Activated T-cell treated with anti-CD3 and anti-CD28 coated beads, Interleukin-2, amount 50 U/mL, for 24 hours (primary cell): ENCODE measurements at regions not wholly inside any gene's neighbourhood (a gene's known extent, or its start where the extent isn't known, plus 50 kb on each side); places are given as distances from the start of the nearest gene placed in this dataset.
"Not testable (repeated sequence)": the region's sequence is repeated elsewhere in the genome, so short reads cannot be mapped to it uniquely, and the experiment has no call there.

Experiments used
- DNase-seq: peaks from one replicate; pipeline ENCODE4 v3.0.0-alpha.2; 2020
- H3K27ac Mint-ChIP-seq: 2 replicates; pipeline ENCODE4 v1.8.0; 2020; ENCODE audit warnings: mild to moderate bottlenecking, mixed read lengths
- H3K27me3 Mint-ChIP-seq: 2 replicates; pipeline ENCODE4 v1.8.0; 2020; ENCODE audit warnings: mixed read lengths
- H3K36me3 Mint-ChIP-seq: 2 replicates; pipeline ENCODE4 v1.8.0; 2020; ENCODE audit warnings: low read depth, mixed read lengths
- H3K4me1 Mint-ChIP-seq: 2 replicates; pipeline ENCODE4 v1.8.0; 2020; ENCODE audit warnings: low read depth, mixed read lengths
- H3K4me3 Mint-ChIP-seq: 2 replicates; pipeline ENCODE4 v1.8.0; 2020; ENCODE audit warnings: mild to moderate bottlenecking, moderate library complexity, mixed read lengths
- H3K9me3 Mint-ChIP-seq: 2 replicates; pipeline ENCODE4 v1.8.0; 2020; ENCODE audit warnings: mixed read lengths

DNA sequence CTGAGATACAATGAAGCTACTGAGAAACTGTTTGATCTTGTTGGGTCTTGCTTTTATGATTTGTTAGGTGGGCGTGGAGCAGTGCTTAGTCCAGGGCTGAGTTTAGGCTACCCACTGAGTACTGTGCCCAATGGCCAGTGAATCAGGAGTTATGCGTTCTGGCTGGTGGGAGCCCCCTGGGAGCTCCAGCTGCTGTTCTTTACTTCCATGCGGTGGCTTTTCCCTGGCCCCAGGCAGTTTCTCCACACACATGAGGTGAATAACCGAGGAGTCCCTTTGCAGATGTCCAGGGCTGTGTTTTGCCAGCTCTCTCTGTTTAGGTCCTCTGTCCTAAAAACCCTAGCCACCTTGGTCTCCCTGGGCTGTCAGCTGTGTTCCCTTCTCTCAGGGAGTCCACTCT is 106.5 kb downstream of the KLF13 start:
- Mint-ChIP-seq H3K27ac (peak overlapping the region; percentile 98), H3K27me3 (no peaks in the 10 kb centered on the region), H3K4me1 (peaks cover 79% of the 10 kb centered on the region), H3K36me3 (no peaks in the 10 kb centered on the region), H3K9me3 (no peaks in the 10 kb centered on the region), H3K4me3 (no peak overlapping the region)
- DNase-seq = no peak

DNA sequence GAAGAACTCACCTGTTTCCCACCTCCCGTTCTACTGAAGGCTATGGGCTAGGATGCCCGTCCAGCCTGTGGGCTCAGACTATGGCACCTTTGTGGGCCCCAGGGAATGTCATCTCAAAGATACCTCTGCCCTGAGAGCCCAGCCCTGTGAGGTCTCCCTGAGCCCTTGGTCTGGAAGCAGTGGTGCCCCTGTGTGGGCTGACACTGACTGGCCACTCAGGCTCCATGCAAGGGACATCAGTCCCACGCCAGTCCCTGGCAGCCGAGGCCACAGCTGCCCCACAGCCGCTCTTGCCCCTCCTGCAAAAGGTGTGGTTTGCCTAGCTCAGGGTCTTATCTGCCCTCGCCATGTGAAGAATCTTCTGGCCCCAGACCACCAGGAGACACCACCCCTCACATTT is 106.9 kb downstream of the KLF13 start:
- Mint-ChIP-seq H3K4me3 (peak overlapping the region; percentile 76), H3K4me1 (peaks cover 83% of the 10 kb centered on the region), H3K36me3 (no peaks in the 10 kb centered on the region), H3K9me3 (no peaks in the 10 kb centered on the region), H3K27me3 (no peaks in the 10 kb centered on the region), H3K27ac (peak overlapping the region; percentile 98)
- DNase-seq = no peak

DNA sequence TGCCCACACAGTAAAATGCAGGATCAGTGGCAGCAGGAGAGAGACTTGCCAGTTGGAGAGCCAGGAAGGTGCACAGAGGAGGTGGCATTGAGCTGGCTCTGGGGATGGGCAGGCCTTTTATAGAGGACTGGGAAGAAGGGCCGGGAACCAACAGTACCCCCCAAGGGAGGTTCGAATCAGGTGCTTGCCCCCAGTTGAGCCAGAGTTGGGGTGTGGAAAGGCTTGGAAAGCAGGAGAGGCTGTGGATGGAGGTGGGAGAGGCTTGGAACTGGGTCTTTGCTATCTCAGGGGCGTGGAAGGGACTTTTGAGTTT is 107.6 kb downstream of the KLF13 start:
- Mint-ChIP-seq H3K9me3 (no peaks in the 10 kb centered on the region), H3K4me1 (peaks cover 84% of the 10 kb centered on the region), H3K36me3 (no peaks in the 10 kb centered on the region), H3K27me3 (no peaks in the 10 kb centered on the region), H3K4me3 (peak overlapping the region; percentile 76), H3K27ac (peak overlapping the region; percentile 98)
- no peak for DNase-seq

DNA sequence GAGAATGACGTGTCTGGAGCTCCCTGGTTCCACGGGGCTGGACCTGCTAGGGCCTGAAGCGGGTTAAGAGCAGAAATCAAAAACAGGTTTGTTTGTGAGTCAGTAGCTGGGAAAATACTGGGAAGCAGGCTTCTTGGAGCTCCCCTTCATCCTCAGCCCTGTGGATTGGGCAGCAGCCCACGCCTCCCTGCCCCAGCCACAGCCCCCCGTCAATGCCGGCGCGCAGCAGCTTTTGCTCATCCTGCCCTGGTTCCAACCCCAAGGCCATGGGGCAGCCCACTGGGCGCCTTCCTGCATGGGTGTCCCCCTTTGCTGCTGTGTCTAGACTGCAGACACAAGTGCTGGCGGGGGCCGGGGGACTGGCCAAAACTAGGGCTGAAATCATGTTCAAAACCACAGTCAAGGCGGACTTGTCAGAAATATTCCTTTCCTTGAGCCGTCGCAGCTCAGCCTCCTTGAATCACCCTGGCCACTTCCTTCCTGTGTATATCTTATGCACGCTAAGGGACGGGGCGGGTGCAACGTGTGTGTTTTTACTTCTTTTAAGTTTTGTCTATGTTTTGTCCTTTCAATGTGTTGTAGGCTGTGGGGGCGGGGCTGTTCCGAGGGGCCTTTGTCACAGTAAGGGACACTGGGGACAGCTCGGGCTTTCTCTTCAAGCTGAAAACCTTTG is 108.1 kb downstream of the KLF13 start:
- Mint-ChIP-seq H3K9me3 (no peaks in the 10 kb centered on the region), H3K27me3 (no peaks in the 10 kb centered on the region), H3K27ac (peak overlapping the region; percentile 98), H3K4me1 (peaks cover 86% of the 10 kb centered on the region), H3K36me3 (no peaks in the 10 kb centered on the region), H3K4me3 (peak overlapping the region; percentile 76)
- no peak for DNase-seq

DNA sequence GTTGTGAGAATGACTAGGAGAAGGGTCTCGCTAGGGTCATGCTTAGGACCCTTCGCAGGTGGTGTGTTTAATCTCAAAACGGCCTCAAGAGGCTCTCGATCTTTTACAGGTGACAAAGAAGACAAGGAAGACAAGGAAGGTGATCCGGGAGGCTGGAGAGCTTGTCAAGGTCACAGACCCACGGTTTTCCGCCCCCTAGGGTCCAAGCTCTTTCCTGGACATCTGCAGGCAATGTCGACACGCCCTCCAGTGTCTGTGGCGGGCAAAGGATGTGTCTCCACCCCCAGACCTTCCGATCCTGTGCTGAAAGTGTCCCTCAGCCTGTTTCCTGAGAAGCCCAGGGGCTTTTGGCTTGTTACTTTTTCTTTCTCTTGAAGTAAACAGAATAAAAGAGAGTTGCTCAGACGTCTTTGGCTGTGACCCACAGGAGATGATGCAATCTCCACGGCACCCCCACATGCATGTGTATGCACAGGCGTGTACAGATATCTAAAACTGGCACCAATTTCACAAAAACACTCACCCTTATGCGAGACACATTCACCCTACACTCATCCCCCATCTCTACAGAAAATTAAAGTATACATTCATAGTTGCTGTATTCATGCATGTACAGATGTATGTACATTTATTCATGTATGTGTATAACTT is 108.8 kb downstream of the KLF13 start:
- peak overlapping the region; percentile 76 for H3K4me3 Mint-ChIP-seq
- H3K27me3 Mint-ChIP-seq = no peaks in the 10 kb centered on the region
- no peaks in the 10 kb centered on the region for H3K36me3 Mint-ChIP-seq
- H3K9me3 Mint-ChIP-seq = no peaks in the 10 kb centered on the region
- DNase-seq = peak; percentile 86
- H3K4me1 Mint-ChIP-seq = peaks cover 82% of the 10 kb centered on the region
- peak overlapping the region; percentile 98 for H3K27ac Mint-ChIP-seq

DNA sequence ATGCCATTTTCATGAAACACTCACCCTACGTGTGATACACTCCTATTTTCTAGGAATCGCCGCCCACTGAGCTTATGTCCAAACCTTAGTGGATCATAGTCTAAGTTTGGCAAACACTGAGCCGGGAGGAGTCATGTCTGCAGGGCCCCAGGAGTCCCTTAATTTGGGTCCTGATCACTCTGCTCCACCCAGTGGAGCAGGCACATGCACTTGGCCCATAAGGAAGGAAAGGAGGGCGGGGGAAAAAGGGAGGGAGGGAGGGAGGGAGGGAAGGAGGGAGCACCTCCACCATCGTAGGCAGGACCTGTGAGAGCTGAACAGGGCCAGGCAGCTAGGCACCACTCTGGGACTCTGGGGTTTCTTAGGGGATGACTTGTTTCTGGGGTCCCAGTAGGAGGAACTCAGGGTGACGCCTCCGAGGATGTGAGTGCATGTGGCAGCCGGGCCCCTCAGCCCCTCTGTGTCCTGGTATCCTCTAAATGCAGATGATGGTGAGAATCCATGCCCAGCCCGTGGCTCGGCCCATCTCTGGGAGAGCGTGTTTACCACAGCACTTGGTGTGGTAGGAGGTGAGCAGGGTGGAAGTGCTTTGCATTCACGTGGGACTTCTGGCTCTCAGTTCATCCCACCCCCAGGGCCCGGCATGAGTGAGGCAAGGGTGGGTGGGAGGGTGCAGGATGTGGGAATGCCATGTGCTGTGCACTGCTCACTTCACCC is 109.4 kb downstream of the KLF13 start:
- no peaks in the 10 kb centered on the region for H3K27me3 Mint-ChIP-seq
- H3K9me3 Mint-ChIP-seq = no peaks in the 10 kb centered on the region
- peak; percentile 70 for DNase-seq
- peaks cover 79% of the 10 kb centered on the region for H3K4me1 Mint-ChIP-seq
- H3K4me3 Mint-ChIP-seq = peak overlapping the region; percentile 76
- H3K27ac Mint-ChIP-seq = peak overlapping the region; percentile 98
- H3K36me3 Mint-ChIP-seq = no peaks in the 10 kb centered on the region

DNA sequence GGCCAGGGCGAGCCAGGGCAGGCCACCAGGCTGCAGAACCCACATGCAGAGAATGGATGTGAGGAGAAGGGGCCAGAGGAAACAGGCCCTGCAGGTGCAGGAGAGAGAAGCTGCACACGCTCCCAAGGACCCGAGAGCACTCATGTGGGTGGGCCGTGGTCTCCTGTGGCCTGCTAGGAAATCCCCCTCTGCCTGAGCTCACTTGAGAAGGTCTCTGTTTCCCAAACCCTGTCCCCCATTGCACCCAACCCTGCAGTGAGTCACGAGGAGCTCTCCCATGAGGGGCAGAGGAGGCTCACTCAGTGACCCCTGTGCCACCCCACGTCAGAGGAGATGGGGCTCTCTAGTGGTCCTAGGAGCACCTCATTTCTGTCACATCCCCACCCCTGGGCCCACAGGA is 111.1 kb downstream of the KLF13 start:
- peaks cover 86% of the 10 kb centered on the region for H3K4me1 Mint-ChIP-seq
- H3K27ac Mint-ChIP-seq = peak overlapping the region; percentile 98
- peak; percentile 71 for DNase-seq

DNA sequence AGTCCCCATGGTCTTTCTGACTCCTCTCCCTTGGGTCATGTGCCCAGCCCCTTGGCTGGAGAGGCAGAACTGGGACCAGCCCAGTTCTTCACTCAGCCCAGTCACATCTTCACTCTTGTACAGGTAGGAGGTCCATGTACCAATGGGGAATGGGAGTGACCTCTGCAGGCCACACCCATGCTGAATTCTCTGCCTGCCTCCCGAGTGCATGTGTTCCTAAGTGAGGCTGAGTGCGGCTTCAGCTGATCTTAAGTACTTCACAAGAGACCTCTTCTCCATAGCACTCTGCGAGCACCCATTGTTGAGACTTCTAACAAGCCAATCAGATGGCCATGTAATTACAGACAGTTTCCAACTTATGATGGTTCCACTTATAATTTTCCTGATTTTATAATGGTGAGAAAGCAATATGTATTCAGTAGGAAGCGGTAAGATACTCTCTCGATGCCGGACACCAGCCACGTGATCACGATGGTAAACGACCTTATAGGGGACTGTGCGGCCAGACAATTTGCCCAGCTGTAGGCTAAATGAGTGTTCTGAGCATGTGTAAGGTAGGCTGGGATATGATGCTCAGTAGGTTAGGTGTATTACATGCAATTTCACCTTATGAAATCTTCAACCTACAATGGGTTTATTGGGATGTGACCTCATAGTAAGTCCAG is 112.1 kb downstream of the KLF13 start:
- Mint-ChIP-seq H3K4me1 (peaks cover 83% of the 10 kb centered on the region), H3K27ac (peak overlapping the region; percentile 98), H3K36me3 (no peaks in the 10 kb centered on the region), H3K9me3 (no peaks in the 10 kb centered on the region), H3K4me3 (peak overlapping the region; percentile 48), H3K27me3 (no peaks in the 10 kb centered on the region)
- no peak for DNase-seq

More for the DNA sequence above, 111.1 kb downstream of the KLF13 start:
- Mint-ChIP-seq H3K4me3 (peak overlapping the region; percentile 48), H3K36me3 (no peaks in the 10 kb centered on the region), H3K9me3 (no peaks in the 10 kb centered on the region), H3K27me3 (no peaks in the 10 kb centered on the region)

DNA sequence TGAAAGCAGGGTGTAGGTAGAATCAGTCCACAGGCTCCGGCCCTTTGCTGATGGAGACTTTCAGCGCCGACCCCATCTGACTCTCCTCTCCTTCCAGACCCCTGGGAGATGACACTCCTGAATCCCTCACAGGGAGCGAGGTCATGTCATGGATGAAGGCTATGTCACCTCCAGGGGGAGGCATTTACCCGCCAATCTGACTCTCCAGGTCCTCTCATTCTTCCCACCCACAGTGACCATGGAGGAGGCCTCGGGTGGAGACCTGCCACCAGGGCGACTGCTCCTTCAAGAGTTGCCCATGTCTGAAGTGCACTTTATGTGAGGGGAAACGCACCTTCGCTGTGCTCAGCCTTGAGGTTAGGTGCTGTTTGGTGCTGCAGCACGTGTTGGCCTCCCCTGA is 112.7 kb downstream of the KLF13 start:
- Mint-ChIP-seq H3K36me3 (no peaks in the 10 kb centered on the region), H3K9me3 (no peaks in the 10 kb centered on the region), H3K27ac (peak overlapping the region; percentile 98), H3K4me3 (peak overlapping the region; percentile 23), H3K27me3 (no peaks in the 10 kb centered on the region), H3K4me1 (peaks cover 81% of the 10 kb centered on the region)
- DNase-seq = peak; percentile 60

DNA sequence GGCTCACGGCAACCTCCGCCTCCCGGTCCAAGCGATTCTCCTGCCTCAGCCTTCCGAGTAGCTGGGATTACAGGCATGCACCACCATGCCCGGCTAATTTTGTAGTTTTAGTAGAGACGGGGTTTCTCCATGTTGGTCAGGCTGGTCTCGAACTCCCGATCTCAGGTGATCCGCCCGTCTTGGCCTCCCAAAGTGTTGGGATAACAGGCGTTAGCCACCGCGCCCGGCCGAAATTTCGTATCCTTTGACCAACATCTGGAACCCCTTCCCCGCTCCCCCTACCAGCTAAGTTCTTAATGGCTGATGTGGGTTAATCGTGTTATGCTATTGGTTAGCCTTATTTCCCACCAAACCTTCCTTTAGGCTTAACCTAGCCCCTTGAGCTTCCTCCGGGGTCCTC is 113.6 kb downstream of the KLF13 start:
- DNase-seq = not testable (repeated sequence)
- H3K27ac Mint-ChIP-seq = peak overlapping the region; percentile 73

DNA sequence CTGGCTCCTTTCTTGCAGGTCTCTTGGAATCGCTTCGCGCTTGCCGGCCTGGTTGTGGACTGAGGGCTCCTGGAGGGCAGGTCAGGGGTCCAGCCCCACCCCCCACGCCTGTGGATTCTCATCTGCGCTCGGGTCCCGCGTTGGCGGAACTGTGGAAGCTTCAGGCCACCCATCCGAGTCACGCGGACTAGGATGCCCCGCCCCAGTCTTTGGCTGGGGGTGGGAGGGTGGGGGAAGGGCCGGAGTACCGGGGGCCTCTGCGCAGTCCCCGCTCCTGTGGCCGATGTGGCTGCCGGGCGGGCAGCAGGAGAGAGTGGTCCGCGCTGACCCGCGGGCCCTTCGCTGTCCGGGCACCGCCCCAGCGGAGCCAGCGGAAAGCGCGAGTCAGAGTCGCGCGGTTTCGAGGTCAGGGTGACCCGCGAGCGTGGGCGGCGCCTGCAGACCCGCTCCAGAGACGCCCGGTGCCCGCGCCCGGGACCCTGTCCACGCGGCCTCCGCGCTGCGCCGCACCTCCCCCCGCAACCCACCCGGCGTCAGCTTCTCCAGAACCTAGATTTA is 114.2 kb downstream of the KLF13 start:
- no peaks in the 10 kb centered on the region for H3K9me3 Mint-ChIP-seq
- H3K27ac Mint-ChIP-seq = peak overlapping the region; percentile 73
- no peaks in the 10 kb centered on the region for H3K27me3 Mint-ChIP-seq
- no peaks in the 10 kb centered on the region for H3K36me3 Mint-ChIP-seq
- peak; percentile 75 for DNase-seq
- peak overlapping the region; percentile 69 for H3K4me3 Mint-ChIP-seq
- H3K4me1 Mint-ChIP-seq = peaks cover 72% of the 10 kb centered on the region

More for the DNA sequence above, 113.6 kb downstream of the KLF13 start:
- peak overlapping the region; percentile 69 for H3K4me3 Mint-ChIP-seq
- H3K4me1 Mint-ChIP-seq = peaks cover 78% of the 10 kb centered on the region
- H3K9me3 Mint-ChIP-seq, H3K27me3 Mint-ChIP-seq, H3K36me3 Mint-ChIP-seq: not testable (repeated sequence)

DNA sequence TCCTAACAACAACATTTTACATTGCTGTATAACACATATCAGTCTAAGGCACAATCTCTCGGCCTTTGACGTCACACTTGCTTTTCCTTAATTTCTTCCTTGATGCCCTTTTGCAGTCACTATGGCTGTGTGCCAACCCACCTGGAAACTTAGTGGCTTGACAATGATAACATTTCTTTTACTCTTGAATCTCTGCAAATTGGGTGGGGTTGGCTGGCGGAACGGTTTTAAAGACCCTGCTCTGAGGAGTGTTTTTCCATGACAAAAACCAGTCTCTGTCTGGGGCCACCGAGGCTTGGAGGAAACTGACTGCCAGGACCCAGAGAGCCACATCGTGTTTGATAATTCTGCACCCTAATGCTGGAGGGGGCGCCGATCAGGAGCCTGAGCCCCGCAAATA is 115.6 kb downstream of the KLF13 start:
- Mint-ChIP-seq H3K27ac (no peak overlapping the region), H3K36me3 (no peaks in the 10 kb centered on the region), H3K27me3 (no peaks in the 10 kb centered on the region), H3K9me3 (no peaks in the 10 kb centered on the region), H3K4me3 (no peak overlapping the region), H3K4me1 (peaks cover 58% of the 10 kb centered on the region)
- DNase-seq = no peak

DNA sequence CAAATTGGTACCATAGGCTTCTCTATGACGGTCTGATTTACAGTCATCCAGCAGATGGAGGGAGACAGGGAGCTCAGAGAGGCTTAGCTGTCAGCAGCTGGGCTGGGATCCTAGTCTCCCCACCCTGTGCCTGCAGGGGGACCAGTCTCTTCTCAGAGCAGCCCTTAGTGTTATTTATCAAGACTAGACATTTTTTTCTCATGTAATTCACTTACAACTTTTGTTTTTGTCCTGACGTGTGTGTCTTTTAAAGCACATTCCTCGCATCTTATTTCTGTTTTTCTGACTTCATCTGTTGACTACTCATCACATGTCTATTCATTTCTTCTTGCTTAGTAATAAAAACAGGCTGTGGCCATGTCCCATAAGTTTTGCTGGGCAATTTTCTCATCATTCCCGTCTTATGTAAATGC is 116.1 kb downstream of the KLF13 start:
- no peaks in the 10 kb centered on the region for H3K27me3 Mint-ChIP-seq

DNA sequence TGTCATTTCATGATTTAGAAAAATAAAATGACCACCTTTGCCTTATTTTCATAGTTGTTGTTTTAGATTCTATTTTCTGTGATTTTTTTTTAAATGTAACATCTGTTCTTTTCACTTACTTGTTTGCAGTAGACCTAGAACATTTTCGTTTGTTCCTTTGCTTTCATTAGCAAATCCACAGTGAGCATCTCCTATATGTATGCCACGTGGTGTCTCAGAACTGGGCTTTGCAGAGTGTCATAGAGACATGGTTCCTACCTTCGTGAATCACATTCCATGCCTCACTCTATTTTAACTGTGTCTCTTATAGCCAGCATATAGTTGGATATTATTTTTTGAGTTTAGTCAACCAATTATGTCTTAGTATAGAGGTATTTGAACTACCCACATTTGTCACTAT is 118.2 kb downstream of the KLF13 start:
- no peaks in the 10 kb centered on the region for H3K27me3 Mint-ChIP-seq
- H3K4me3 Mint-ChIP-seq = no peak overlapping the region
- H3K36me3 Mint-ChIP-seq = no peaks in the 10 kb centered on the region
- H3K9me3 Mint-ChIP-seq = no peaks in the 10 kb centered on the region
- no peak for DNase-seq
- H3K4me1 Mint-ChIP-seq = peaks cover 43% of the 10 kb centered on the region
- no peak overlapping the region for H3K27ac Mint-ChIP-seq

More for the DNA sequence above, 116.1 kb downstream of the KLF13 start:
- DNase-seq = no peak
- H3K27ac Mint-ChIP-seq = no peak overlapping the region
- no peaks in the 10 kb centered on the region for H3K36me3 Mint-ChIP-seq
- H3K4me1 Mint-ChIP-seq = peaks cover 53% of the 10 kb centered on the region
- H3K9me3 Mint-ChIP-seq = no peaks in the 10 kb centered on the region
- no peak overlapping the region for H3K4me3 Mint-ChIP-seq
